GM19240 (cell line): ENCODE measurements at regions not wholly inside any gene's neighbourhood (a gene's known extent, or its start where the extent isn't known, plus 50 kb on each side); places are given as distances from the start of the nearest gene placed in this dataset.

Source experiments
- DNase-seq: peaks from one replicate; pipeline ENCODE4 v3.0.0; 2011; ENCODE audit warnings: low spot score; ENCODE audit not compliant: insufficient read length

GRCh38 chr9:90442723-90443122 lies 199.9 kb downstream of the DIRAS2 start:
- no peak for DNase-seq

- DNase-seq, result no peak
Measured at GRCh38 chr9:90444609-90445204, 197.9 kb downstream of the DIRAS2 start.

- no peak for DNase-seq
Measured at GRCh38 chr9:90445391-90445790, 197.2 kb downstream of the DIRAS2 start.

GRCh38 chr9:90446200-90446948 lies 196.2 kb downstream of the DIRAS2 start:
- no peak for DNase-seq

- DNase-seq, result no peak
Measured at GRCh38 chr9:90447773-90448172, 194.9 kb downstream of the DIRAS2 start.

GRCh38 chr9:90449213-90449925 lies 193.3 kb downstream of the DIRAS2 start:
- DNase-seq, result no peak

GRCh38 chr9:90451804-90452203 lies 190.8 kb downstream of the DIRAS2 start:
- DNase-seq, result no peak

GRCh38 chr9:90455316-90455715 lies 187.3 kb downstream of the DIRAS2 start:
- no peak for DNase-seq

- no peak for DNase-seq
Measured at GRCh38 chr9:90457386-90458190, 185.0 kb downstream of the DIRAS2 start.

GRCh38 chr9:90458485-90458884 lies 184.1 kb downstream of the DIRAS2 start:
- DNase-seq, result no peak

- peak; percentile 24 for DNase-seq
Measured at GRCh38 chr9:90459321-90459720, 183.3 kb downstream of the DIRAS2 start.

- DNase-seq, result no peak
Measured at GRCh38 chr9:90460220-90460619, 182.4 kb downstream of the DIRAS2 start.

GRCh38 chr9:90464978-90465377 lies 177.6 kb downstream of the DIRAS2 start:
- DNase-seq, result no peak

- no peak for DNase-seq
Measured at GRCh38 chr9:90466441-90466840, 176.2 kb downstream of the DIRAS2 start.

- no peak for DNase-seq
Measured at GRCh38 chr9:90469435-90469834, 173.2 kb downstream of the DIRAS2 start.

- no peak for DNase-seq
Measured at GRCh38 chr9:90469865-90470387, 172.7 kb downstream of the DIRAS2 start.

- no peak for DNase-seq
Measured at GRCh38 chr9:90476058-90476457, 166.6 kb downstream of the DIRAS2 start.

- no peak for DNase-seq
Measured at GRCh38 chr9:90477535-90477934, 165.1 kb downstream of the DIRAS2 start.

- no peak for DNase-seq
Measured at GRCh38 chr9:90478821-90479220, 163.8 kb downstream of the DIRAS2 start.

- DNase-seq, result no peak
Measured at GRCh38 chr9:90485028-90485427, 157.6 kb downstream of the DIRAS2 start.

- DNase-seq, result no peak
Measured at GRCh38 chr9:90489066-90489465, 153.6 kb downstream of the DIRAS2 start.
